CD4-positive, alpha-beta T cell (primary cell): ENCODE measurements at regions not wholly inside any gene's neighbourhood (a gene's known extent, or its start where the extent isn't known, plus 50 kb on each side); places are given as distances from the start of the nearest gene placed in this dataset.

Experiments
- ATAC-seq: fragments of 200-7000 bp; cut with Tn5 transposase; one replicate; pipeline ENCODE4 v1.10.0; 2022; ENCODE audit warnings: mild to moderate bottlenecking; ENCODE audit not compliant: poor library complexity
- CTCF ChIA-PET: fragments of 350-600 bp; sonication (Branson Sonifier 250); formaldehyde crosslinking; loops from one replicate; lab custom pipeline; 2021; ENCODE audit warnings: antibody characterized with exemption, inconsistent platforms; lab: Charles Lee
- POLR2A ChIA-PET: fragments of 350-600 bp; sonication (Branson Sonifier 250); formaldehyde crosslinking; loops from one replicate; lab custom pipeline; 2021; ENCODE audit warnings: antibody characterized with exemption, inconsistent platforms; lab: Charles Lee
- DNase-seq, 14 experiments: peaks; one replicate each; pipeline ENCODE4 v3.0.0-alpha.2; 2013 to 2020; ENCODE audit warnings: mixed read lengths in 2 of 14
- H3K27ac ChIP-seq, 2 donors: one replicate each; pipeline versions ENCODE4 v1.5.1 to v1.7.0; 2013; ENCODE audit warnings: low read length in 2 of 2, low read depth in 1 of 2, mild to moderate bottlenecking in 1 of 2
- H3K27me3 ChIP-seq, 2 experiments: 1 replicate in 1 of 2; 2 replicates in 1 of 2; pipeline versions ENCODE4 v1.6.1 to v1.7.0; 2013; ENCODE audit warnings: low read length in 2 of 2, control low read depth in 1 of 2, mild to moderate bottlenecking in 1 of 2, moderate library complexity in 1 of 2; ENCODE audit not compliant: insufficient read depth in 2 of 2, control insufficient read depth in 1 of 2
- H3K36me3 ChIP-seq: one replicate; pipeline ENCODE4 v1.6.1; 2013; ENCODE audit warnings: low read length, control low read depth; ENCODE audit not compliant: insufficient read depth
- H3K4me1 ChIP-seq: one replicate; pipeline ENCODE4 v1.6.1; 2013; ENCODE audit warnings: low read length, control low read depth; ENCODE audit not compliant: insufficient read depth
- H3K4me3 ChIP-seq: one replicate; pipeline ENCODE4 v1.5.1; 2013; ENCODE audit warnings: mild to moderate bottlenecking, low read length, moderate library complexity
- H3K9me3 ChIP-seq, 2 experiments: 1 replicate in 1 of 2; 2 replicates in 1 of 2; pipeline versions ENCODE4 v1.6.1 to v1.7.0; 2013; ENCODE audit warnings: low read length in 2 of 2, mild to moderate bottlenecking in 2 of 2, control low read depth in 1 of 2, moderate library complexity in 1 of 2; ENCODE audit not compliant: control insufficient read depth in 1 of 2, insufficient read depth in 1 of 2
- H3K27ac Mint-ChIP-seq: one replicate; pipeline ENCODE4 v1.8.0; 2020; ENCODE audit warnings: mixed read lengths
- H3K27me3 Mint-ChIP-seq: one replicate; pipeline ENCODE4 v1.8.0; 2021; ENCODE audit warnings: mixed read lengths
- H3K36me3 Mint-ChIP-seq: one replicate; pipeline ENCODE4 v1.8.0; 2021; ENCODE audit warnings: low read depth, mixed read lengths
- H3K4me1 Mint-ChIP-seq: one replicate; pipeline ENCODE4 v1.8.0; 2021; ENCODE audit warnings: low read depth, mixed read lengths
- H3K4me3 Mint-ChIP-seq: one replicate; pipeline ENCODE4 v1.8.0; 2020; ENCODE audit warnings: mild to moderate bottlenecking, mixed read lengths
- H3K9me3 Mint-ChIP-seq: one replicate; pipeline ENCODE4 v1.8.0; 2020; ENCODE audit warnings: mixed read lengths
- intact Hi-C, 2 experiments: fragments of 100-400 bp; cut with DNase I in 1 of 2; cut with micrococcal nuclease in 1 of 2; formaldehyde crosslinking; loops; one replicate each; pipeline versions ENCODE4 v1.15.1 to v1.9.0; 2023 to 2025; cut with DNase I, micrococcal nuclease
- TF ChIP-seq, protein P1 (sequence below): fragments of 200-600 bp; IDR thresholded peaks from one replicate; pipeline ENCODE4 v1.8.0; 2022; ENCODE audit warnings: antibody characterized with exemption, mild to moderate bottlenecking

DNA sequence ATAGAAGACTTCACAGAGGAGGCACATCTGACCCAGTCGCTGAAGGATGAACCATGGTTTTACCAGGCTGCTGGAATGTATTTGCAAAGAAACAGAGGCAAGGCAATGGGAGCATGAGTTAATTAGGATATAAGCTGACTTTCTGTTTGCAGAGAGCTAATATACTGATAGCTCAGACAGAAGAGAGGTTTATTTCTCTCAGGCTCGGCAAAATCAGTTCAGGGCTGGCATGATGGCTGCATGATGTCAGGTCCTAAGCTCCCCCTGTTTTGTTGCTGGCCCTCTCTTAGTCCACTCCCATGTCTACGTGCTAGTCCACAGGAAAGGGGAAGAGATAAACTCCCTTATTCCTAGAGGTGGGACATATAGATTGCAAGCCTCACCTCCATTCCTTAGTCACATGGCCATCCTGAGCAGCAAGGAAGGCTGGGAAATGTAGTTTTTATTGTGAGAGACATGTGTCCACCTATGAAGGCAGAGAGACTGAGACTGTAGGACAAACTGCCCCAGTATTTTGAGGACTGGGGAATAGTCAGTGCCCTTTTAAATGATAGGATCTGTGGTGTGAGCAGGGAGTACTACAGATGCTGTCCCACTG, 224.5 kb downstream of the VRK1 start:
- no peaks in the 10 kb centered on the region for H3K36me3 ChIP-seq
- peaks cover 5 to 12% of the 10 kb centered on the region in 2 experiments for H3K27me3 ChIP-seq
- Mint-ChIP-seq H3K4me3 (no peak overlapping the region), H3K9me3 (no peaks in the 10 kb centered on the region), H3K27ac (no peak overlapping the region), H3K36me3 (no peaks in the 10 kb centered on the region), H3K27me3 (peaks cover 15% of the 10 kb centered on the region), H3K4me1 (peaks cover 14% of the 10 kb centered on the region)
- intact Hi-C loops = no loop called here
- ATAC-seq (no peak), DNase-seq (peak in 1 of 14 experiments; percentile 8)
- peaks cover 14% of the 10 kb centered on the region for H3K4me1 ChIP-seq
- no peak overlapping the region for H3K27ac ChIP-seq
- H3K4me3 ChIP-seq = no peak overlapping the region
- TF ChIP-seq, protein P1, sequence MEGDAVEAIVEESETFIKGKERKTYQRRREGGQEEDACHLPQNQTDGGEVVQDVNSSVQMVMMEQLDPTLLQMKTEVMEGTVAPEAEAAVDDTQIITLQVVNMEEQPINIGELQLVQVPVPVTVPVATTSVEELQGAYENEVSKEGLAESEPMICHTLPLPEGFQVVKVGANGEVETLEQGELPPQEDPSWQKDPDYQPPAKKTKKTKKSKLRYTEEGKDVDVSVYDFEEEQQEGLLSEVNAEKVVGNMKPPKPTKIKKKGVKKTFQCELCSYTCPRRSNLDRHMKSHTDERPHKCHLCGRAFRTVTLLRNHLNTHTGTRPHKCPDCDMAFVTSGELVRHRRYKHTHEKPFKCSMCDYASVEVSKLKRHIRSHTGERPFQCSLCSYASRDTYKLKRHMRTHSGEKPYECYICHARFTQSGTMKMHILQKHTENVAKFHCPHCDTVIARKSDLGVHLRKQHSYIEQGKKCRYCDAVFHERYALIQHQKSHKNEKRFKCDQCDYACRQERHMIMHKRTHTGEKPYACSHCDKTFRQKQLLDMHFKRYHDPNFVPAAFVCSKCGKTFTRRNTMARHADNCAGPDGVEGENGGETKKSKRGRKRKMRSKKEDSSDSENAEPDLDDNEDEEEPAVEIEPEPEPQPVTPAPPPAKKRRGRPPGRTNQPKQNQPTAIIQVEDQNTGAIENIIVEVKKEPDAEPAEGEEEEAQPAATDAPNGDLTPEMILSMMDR = no peak
- ChIA-PET POLR2A (no interaction called here), CTCF (no interaction called here)
- H3K9me3 ChIP-seq = no peaks in the 10 kb centered on the region

DNA sequence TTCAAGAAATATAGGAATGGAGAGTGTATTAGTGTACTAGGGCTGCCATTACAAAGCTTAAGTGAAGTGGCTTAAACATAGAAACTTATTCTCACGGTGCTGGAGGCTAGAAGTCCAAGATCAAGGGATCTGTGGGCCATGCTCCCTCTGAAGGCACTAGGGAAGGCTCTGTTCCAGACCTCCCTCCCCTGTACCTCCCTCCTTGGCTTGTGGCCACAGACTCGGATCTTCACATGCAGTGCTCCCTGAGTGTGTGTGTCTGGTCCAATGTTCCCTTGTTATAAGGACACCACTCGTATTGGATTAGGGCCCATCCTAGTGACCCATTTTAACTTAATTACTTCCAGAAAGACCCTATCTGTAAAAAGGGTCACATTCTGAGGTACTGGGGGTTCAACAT, 225.6 kb downstream of the VRK1 start:
- Mint-ChIP-seq H3K4me1 (peaks cover 14% of the 10 kb centered on the region), H3K4me3 (no peak overlapping the region), H3K36me3 (no peaks in the 10 kb centered on the region), H3K27ac (no peak overlapping the region), H3K9me3 (no peaks in the 10 kb centered on the region), H3K27me3 (peaks cover 20% of the 10 kb centered on the region)
- no peak overlapping the region for H3K4me3 ChIP-seq
- ChIA-PET CTCF (no interaction called here), POLR2A (no interaction called here)
- H3K9me3 ChIP-seq = no peaks in the 10 kb centered on the region
- TF ChIP-seq, protein P1 = no peak
- H3K4me1 ChIP-seq = peaks cover 14% of the 10 kb centered on the region
- DNase-seq (no peak), ATAC-seq (no peak)
- H3K36me3 ChIP-seq = no peaks in the 10 kb centered on the region
- intact Hi-C loops = no loop called here
- H3K27ac ChIP-seq = no peak overlapping the region
- peaks cover 10 to 12% of the 10 kb centered on the region in 2 experiments for H3K27me3 ChIP-seq

DNA sequence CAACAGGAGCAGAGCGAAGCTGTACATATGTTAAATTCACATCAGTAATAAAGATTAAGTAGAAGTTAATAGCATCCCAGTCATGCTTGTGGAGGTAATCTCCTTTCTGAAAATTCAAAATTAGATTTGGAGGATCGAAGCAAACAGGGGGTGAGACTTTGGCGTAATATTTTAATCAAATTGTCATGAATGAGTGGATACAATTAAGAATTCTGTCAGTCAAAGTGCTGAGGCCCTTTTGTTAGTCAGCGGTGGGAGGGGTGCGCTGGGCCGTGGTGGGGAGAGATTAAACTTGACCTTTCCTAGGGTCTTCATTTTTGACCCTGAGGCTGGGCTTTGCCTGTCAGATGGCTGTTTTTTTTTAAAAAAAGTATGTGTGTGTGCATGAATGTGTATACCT, 226.7 kb downstream of the VRK1 start:
- Histone ChIP-seq H3K27me3 (peaks cover 12 to 16% of the 10 kb centered on the region in 2 experiments), H3K36me3 (no peaks in the 10 kb centered on the region), H3K4me1 (peaks cover 14% of the 10 kb centered on the region), H3K9me3 (no peaks in the 10 kb centered on the region), H3K4me3 (no peak overlapping the region), H3K27ac (no peak overlapping the region)
- Mint-ChIP-seq H3K27me3 (peaks cover 24% of the 10 kb centered on the region), H3K4me3 (no peak overlapping the region), H3K27ac (no peak overlapping the region), H3K4me1 (peaks cover 14% of the 10 kb centered on the region), H3K36me3 (no peaks in the 10 kb centered on the region), H3K9me3 (no peaks in the 10 kb centered on the region)
- CTCF ChIA-PET = no interaction called here
- POLR2A ChIA-PET = no interaction called here
- no peak for DNase-seq
- TF ChIP-seq, protein P1 = no peak
- no peak for ATAC-seq
- intact Hi-C loops = no loop called here
